MM.1S (cell line): ENCODE measurements at regions not wholly inside any gene's neighbourhood (a gene's known extent, or its start where the extent isn't known, plus 50 kb on each side); places are given as distances from the start of the nearest gene placed in this dataset.

ENCODE experiments used
- CTCF ChIP-seq: fragments of 300-600 bp; sonication (generic); IDR thresholded peaks from 2 replicates; pipeline ENCODE4 v1.5.1; 2016; ENCODE audit warnings: antibody characterized with exemption, low read length, mixed read lengths
- EZH2 ChIP-seq: fragments of 300-600 bp; sonication (generic); optimal IDR thresholded peaks from 2 replicates; pipeline ENCODE3; 2017; ENCODE audit warnings: low read depth, mild to moderate bottlenecking, antibody characterized with exemption, low read length, mixed read lengths
- EZH2phosphoT487 ChIP-seq: fragments of 300-600 bp; sonication (generic); IDR thresholded peaks from 2 replicates; pipeline ENCODE4 v1.6.1; 2018; ENCODE audit warnings: antibody characterized with exemption, low read length

GRCh38 chr13:50085063-50085462 is 69.8 kb downstream of the KCNRG start:
- peak; percentile 36 for TF ChIP-seq CTCF
- TF ChIP-seq EZH2phosphoT487 = no peak
- no peak for TF ChIP-seq EZH2
